Neural progenitor cell (in vitro differentiated cells): ENCODE measurements at regions not wholly inside any gene's neighbourhood (a gene's known extent, or its start where the extent isn't known, plus 50 kb on each side); places are given as distances from the start of the nearest gene placed in this dataset.

Source experiments
- DNase-seq: peaks from one replicate; pipeline ENCODE4 v3.0.0-alpha.2; 2016; ENCODE audit warnings: low spot score
- H2AFZ ChIP-seq: fragments of 200-600 bp; sonication (generic); replicated peaks from 2 replicates; pipeline ENCODE4 v1.6.1; 2016; ENCODE audit warnings: antibody characterized with exemption
- H3F3A ChIP-seq: fragments of 200-600 bp; sonication (generic); 2 replicates; pipeline ENCODE4 v1.6.1; 2016; ENCODE audit warnings: antibody characterized with exemption, low read depth
- H3K27ac ChIP-seq: fragments of 200-600 bp; sonication (generic); 2 replicates; pipeline ENCODE4 v1.5.1; 2016; ENCODE audit warnings: mild to moderate bottlenecking
- H3K27me3 ChIP-seq: fragments of 200-600 bp; sonication (generic); 2 replicates; pipeline ENCODE4 v1.6.1; 2016; ENCODE audit warnings: mild to moderate bottlenecking, moderate library complexity
- H3K36me3 ChIP-seq: fragments of 200-600 bp; sonication (generic); 2 replicates; pipeline ENCODE4 v1.5.1; 2016
- H3K4me1 ChIP-seq: fragments of 200-600 bp; sonication (generic); 2 replicates; pipeline ENCODE4 v1.6.1; 2016; ENCODE audit warnings: mixed run types
- H3K4me2 ChIP-seq: fragments of 200-600 bp; sonication (generic); 2 replicates; pipeline ENCODE4 v1.6.1; 2016
- H3K4me3 ChIP-seq: fragments of 200-600 bp; sonication (generic); 2 replicates; pipeline ENCODE4 v1.5.1; 2016
- H3K79me2 ChIP-seq: fragments of 200-600 bp; sonication (generic); 2 replicates; pipeline ENCODE4 v1.6.1; 2016; ENCODE audit warnings: low read depth
- H3K9ac ChIP-seq: fragments of 200-600 bp; sonication (generic); 2 replicates; pipeline ENCODE4 v1.6.1; 2016
- H3K9me3 ChIP-seq: fragments of 200-600 bp; sonication (generic); 2 replicates; pipeline ENCODE4 v1.5.1; 2016; ENCODE audit warnings: low read depth
- H4K20me1 ChIP-seq: fragments of 200-600 bp; sonication (generic); 2 replicates; pipeline ENCODE4 v1.6.1; 2016; ENCODE audit warnings: low read depth
- H3K27ac Mint-ChIP-seq: 3 replicates; pipeline ENCODE4 v1.8.0; 2021; ENCODE audit warnings: mixed read lengths
- H3K27me3 Mint-ChIP-seq: 2 replicates; pipeline ENCODE4 v1.8.0; 2022; ENCODE audit warnings: low read depth, mild to moderate bottlenecking, inconsistent platforms, moderate library complexity, mixed read lengths; ENCODE audit not compliant: insufficient read depth
- H3K36me3 Mint-ChIP-seq: 3 replicates; pipeline ENCODE4 v1.8.0; 2021; ENCODE audit warnings: mixed read lengths
- H3K4me1 Mint-ChIP-seq: 3 replicates; pipeline ENCODE4 v1.8.0; 2021; ENCODE audit warnings: mixed read lengths
- H3K4me3 Mint-ChIP-seq: 3 replicates; pipeline ENCODE4 v1.8.0; 2021; ENCODE audit warnings: mild to moderate bottlenecking, moderate library complexity, mixed read lengths
- H3K9me3 Mint-ChIP-seq: 3 replicates; pipeline ENCODE4 v1.8.0; 2020; ENCODE audit warnings: mixed read lengths
- EZH2 ChIP-seq: fragments of 200-600 bp; sonication (generic); IDR thresholded peaks from 2 replicates; pipeline ENCODE4 v1.6.1; 2017; ENCODE audit warnings: antibody characterized with exemption, mild to moderate bottlenecking, moderate library complexity
- EZH2phosphoT487 ChIP-seq: fragments of 200-600 bp; sonication (generic); IDR thresholded peaks from 2 replicates; pipeline ENCODE4 v1.6.1; 2017; ENCODE audit warnings: antibody characterized with exemption
- TF ChIP-seq, protein P1 (sequence below): fragments of 200-600 bp; sonication (generic); IDR thresholded peaks from 2 replicates; pipeline ENCODE4 v1.5.1; 2017; ENCODE audit warnings: antibody characterized with exemption, mild to moderate bottlenecking

- no peak overlapping the region for H3K4me3 ChIP-seq
- H3K4me1 ChIP-seq: no peaks in the 10 kb centered on the region
- no peak for TF ChIP-seq EZH2phosphoT487
- TF ChIP-seq EZH2: no peak
- TF ChIP-seq, protein P1, sequence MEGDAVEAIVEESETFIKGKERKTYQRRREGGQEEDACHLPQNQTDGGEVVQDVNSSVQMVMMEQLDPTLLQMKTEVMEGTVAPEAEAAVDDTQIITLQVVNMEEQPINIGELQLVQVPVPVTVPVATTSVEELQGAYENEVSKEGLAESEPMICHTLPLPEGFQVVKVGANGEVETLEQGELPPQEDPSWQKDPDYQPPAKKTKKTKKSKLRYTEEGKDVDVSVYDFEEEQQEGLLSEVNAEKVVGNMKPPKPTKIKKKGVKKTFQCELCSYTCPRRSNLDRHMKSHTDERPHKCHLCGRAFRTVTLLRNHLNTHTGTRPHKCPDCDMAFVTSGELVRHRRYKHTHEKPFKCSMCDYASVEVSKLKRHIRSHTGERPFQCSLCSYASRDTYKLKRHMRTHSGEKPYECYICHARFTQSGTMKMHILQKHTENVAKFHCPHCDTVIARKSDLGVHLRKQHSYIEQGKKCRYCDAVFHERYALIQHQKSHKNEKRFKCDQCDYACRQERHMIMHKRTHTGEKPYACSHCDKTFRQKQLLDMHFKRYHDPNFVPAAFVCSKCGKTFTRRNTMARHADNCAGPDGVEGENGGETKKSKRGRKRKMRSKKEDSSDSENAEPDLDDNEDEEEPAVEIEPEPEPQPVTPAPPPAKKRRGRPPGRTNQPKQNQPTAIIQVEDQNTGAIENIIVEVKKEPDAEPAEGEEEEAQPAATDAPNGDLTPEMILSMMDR: no peak
- H2AFZ ChIP-seq: no peak overlapping the region
- Mint-ChIP-seq H3K9me3 (no peaks in the 10 kb centered on the region), H3K36me3 (no peaks in the 10 kb centered on the region), H3K4me1 (no peaks in the 10 kb centered on the region), H3K4me3 (no peak overlapping the region), H3K27ac (no peak overlapping the region), H3K27me3 (no peaks in the 10 kb centered on the region)
- no peak overlapping the region for H3K27ac ChIP-seq
- H3K36me3 ChIP-seq: no peaks in the 10 kb centered on the region
- H4K20me1 ChIP-seq: no peaks in the 10 kb centered on the region
- DNase-seq: no peak
- no peaks in the 10 kb centered on the region for H3F3A ChIP-seq
- H3K4me2 ChIP-seq: no peak overlapping the region
- H3K9ac ChIP-seq: no peak overlapping the region
- no peaks in the 10 kb centered on the region for H3K27me3 ChIP-seq
- no peaks in the 10 kb centered on the region for H3K79me2 ChIP-seq
- no peaks in the 10 kb centered on the region for H3K9me3 ChIP-seq
These were observed 84.9 kb upstream of the STXBP5 start for GRCh38 chr6:147119310-147119709.

DNA sequence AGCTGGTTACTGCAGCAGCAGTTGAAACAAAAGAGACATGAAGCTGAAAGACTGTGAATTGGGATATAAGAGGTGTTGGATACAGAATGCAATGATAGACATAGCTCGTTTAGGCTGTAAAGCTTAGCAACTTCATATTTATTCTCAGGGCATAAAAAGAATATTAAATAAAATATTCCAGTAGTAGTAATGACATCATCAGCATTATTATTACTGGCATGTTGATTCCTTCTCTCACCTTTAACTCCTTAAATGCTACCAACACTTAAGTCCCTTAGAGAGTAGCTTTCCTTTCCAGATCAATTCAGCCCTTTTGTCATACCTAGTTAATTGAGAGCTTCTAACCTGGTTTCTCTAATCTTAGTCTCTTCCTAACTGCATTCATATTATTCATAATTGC lies 81.4 kb upstream of the STXBP5 start:
- Histone ChIP-seq H3F3A (no peaks in the 10 kb centered on the region), H3K4me1 (no peaks in the 10 kb centered on the region), H3K4me2 (no peak overlapping the region), H3K27me3 (no peaks in the 10 kb centered on the region), H2AFZ (no peak overlapping the region), H3K27ac (no peak overlapping the region), H3K4me3 (no peak overlapping the region), H3K36me3 (no peaks in the 10 kb centered on the region), H4K20me1 (no peaks in the 10 kb centered on the region), H3K9ac (no peak overlapping the region), H3K79me2 (no peaks in the 10 kb centered on the region), H3K9me3 (no peaks in the 10 kb centered on the region)
- H3K27me3 Mint-ChIP-seq: no peaks in the 10 kb centered on the region
- H3K9me3 Mint-ChIP-seq: no peaks in the 10 kb centered on the region
- H3K27ac Mint-ChIP-seq: no peak overlapping the region
- H3K4me3 Mint-ChIP-seq: no peak overlapping the region
- DNase-seq: no peak
- TF ChIP-seq EZH2 (no peak), EZH2phosphoT487 (no peak)
- TF ChIP-seq, protein P1: no peak
- H3K36me3 Mint-ChIP-seq: no peaks in the 10 kb centered on the region
- no peaks in the 10 kb centered on the region for H3K4me1 Mint-ChIP-seq

- peak; percentile 12 for DNase-seq
- Histone ChIP-seq H2AFZ (peak overlapping the region; percentile 91), H3K4me1 (peaks cover 5% of the 10 kb centered on the region), H3K79me2 (no peaks in the 10 kb centered on the region), H3K4me3 (no peak overlapping the region), H3K36me3 (no peaks in the 10 kb centered on the region), H4K20me1 (no peaks in the 10 kb centered on the region), H3K9me3 (no peaks in the 10 kb centered on the region), H3K27ac (no peak overlapping the region), H3K9ac (no peak overlapping the region), H3K4me2 (no peak overlapping the region), H3K27me3 (no peaks in the 10 kb centered on the region), H3F3A (no peaks in the 10 kb centered on the region)
- Mint-ChIP-seq H3K4me1 (peaks cover 4% of the 10 kb centered on the region), H3K9me3 (no peaks in the 10 kb centered on the region), H3K36me3 (no peaks in the 10 kb centered on the region), H3K4me3 (no peak overlapping the region), H3K27me3 (no peaks in the 10 kb centered on the region), H3K27ac (no peak overlapping the region)
- TF ChIP-seq, protein P1: no peak
- TF ChIP-seq EZH2phosphoT487: no peak
- no peak for TF ChIP-seq EZH2
These were observed 77.6 kb upstream of the STXBP5 start for GRCh38 chr6:147126618-147127022.

- Histone ChIP-seq H3K9me3 (no peaks in the 10 kb centered on the region), H3K79me2 (no peaks in the 10 kb centered on the region), H3K4me1 (peaks cover 15% of the 10 kb centered on the region), H3K4me2 (no peak overlapping the region), H4K20me1 (no peaks in the 10 kb centered on the region), H3K4me3 (no peak overlapping the region), H3K27ac (no peak overlapping the region), H3K27me3 (no peaks in the 10 kb centered on the region), H2AFZ (no peak overlapping the region), H3K36me3 (no peaks in the 10 kb centered on the region), H3F3A (no peaks in the 10 kb centered on the region), H3K9ac (no peak overlapping the region)
- Mint-ChIP-seq H3K27ac (no peak overlapping the region), H3K36me3 (no peaks in the 10 kb centered on the region), H3K4me3 (no peak overlapping the region), H3K9me3 (no peaks in the 10 kb centered on the region), H3K4me1 (peaks cover 9% of the 10 kb centered on the region), H3K27me3 (no peaks in the 10 kb centered on the region)
- TF ChIP-seq, protein P1: no peak
- TF ChIP-seq EZH2phosphoT487: no peak
- no peak for DNase-seq
These were observed 76.6 kb upstream of the STXBP5 start for GRCh38 chr6:147127587-147127986.
